OCI-LY1 (cell line): ENCODE measurements at regions not wholly inside any gene's neighbourhood (a gene's known extent, or its start where the extent isn't known, plus 50 kb on each side); places are given as distances from the start of the nearest gene placed in this dataset.

Experiments used
- CTCF ChIP-seq: fragments of 200-600 bp; sonication (generic), shearing (Covaris generic); IDR thresholded peaks from 2 replicates; pipeline ENCODE4 v1.5.1; 2017; ENCODE audit warnings: mild to moderate bottlenecking, antibody characterized with exemption, low read length, moderate library complexity, mixed read lengths
- EZH2 ChIP-seq: fragments of 200-600 bp; sonication (generic), shearing (Covaris generic); IDR thresholded peaks from 2 replicates; pipeline ENCODE4 v1.8.0; 2017; ENCODE audit warnings: borderline replicate concordance, mixed run types, mild to moderate bottlenecking, antibody characterized with exemption, low read length, moderate library complexity, mixed read lengths

- no peak for TF ChIP-seq CTCF
- no peak for TF ChIP-seq EZH2
These were observed 640.2 kb upstream of the SLC39A10 start for GRCh38 chr2:195016841-195017240.
